Erythroblast (primary cell): ENCODE measurements at regions not wholly inside any gene's neighbourhood (a gene's known extent, or its start where the extent isn't known, plus 50 kb on each side); places are given as distances from the start of the nearest gene placed in this dataset.

ENCODE experiments used
- GATA1 ChIP-seq: IDR thresholded peaks from 2 replicates; pipeline ENCODE4 v1.6.1; 2011; ENCODE audit warnings: low read depth, mild to moderate bottlenecking, control low read depth, low read length, moderate library complexity
- POLR2A ChIP-seq: IDR thresholded peaks from 2 replicates; pipeline ENCODE4 v1.6.1; 2011; ENCODE audit warnings: mild to moderate bottlenecking, low read length

DNA sequence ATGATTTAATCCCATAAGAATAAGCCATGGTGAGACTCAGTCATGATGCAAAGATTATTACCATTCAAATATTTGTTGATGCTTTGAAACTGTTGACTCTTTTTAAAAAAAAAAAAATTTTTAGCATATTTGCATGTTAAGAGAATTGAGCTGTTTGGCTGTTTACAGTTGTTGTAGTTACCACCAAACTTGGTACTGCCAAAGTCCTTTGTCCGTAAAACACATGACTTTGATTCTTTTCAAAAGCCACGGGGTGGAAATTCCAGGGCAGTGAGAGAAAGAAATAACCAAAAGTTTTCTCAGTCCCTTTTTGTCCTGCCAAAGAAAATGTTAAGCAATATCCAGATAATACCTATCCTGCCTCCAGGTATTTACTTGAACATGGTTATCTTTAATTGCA is 474.8 kb downstream of the METTL4 start:
- no peak for TF ChIP-seq POLR2A
- no peak for TF ChIP-seq GATA1
